PFSK-1 (cell line): ENCODE measurements at regions not wholly inside any gene's neighbourhood (a gene's known extent, or its start where the extent isn't known, plus 50 kb on each side); places are given as distances from the start of the nearest gene placed in this dataset.

ENCODE experiments used
- FOXP2 ChIP-seq: optimal IDR thresholded peaks from 2 replicates; pipeline ENCODE3; 2011; ENCODE audit warnings: borderline replicate concordance, control low read depth, inconsistent platforms; ENCODE audit not compliant: insufficient read depth; ENCODE audit errors: extremely low read length, extremely low read depth
- POLR2AphosphoS5 ChIP-seq: IDR thresholded peaks from 2 replicates; pipeline ENCODE4 v1.6.1; 2012; ENCODE audit warnings: low read depth, mild to moderate bottlenecking, control low read depth, low read length, moderate library complexity
- REST ChIP-seq, 2 experiments: IDR thresholded peaks; 2 replicates each; pipeline versions ENCODE4 v1.6.1 to v1.8.0; 2011 to 2012; ENCODE audit warnings: low read depth in 2 of 2, low read length in 2 of 2, control low read depth in 1 of 2, inconsistent platforms in 1 of 2, mild to moderate bottlenecking in 1 of 2, moderate library complexity in 1 of 2; ENCODE audit not compliant: insufficient read depth in 1 of 2
- SIN3A ChIP-seq: IDR thresholded peaks from 2 replicates; pipeline ENCODE4 v1.6.1; 2012; ENCODE audit warnings: mild to moderate bottlenecking, low read length, moderate library complexity, borderline replicate concordance; ENCODE audit not compliant: insufficient read depth
- TAF1 ChIP-seq: IDR thresholded peaks from 2 replicates; pipeline ENCODE4 v1.6.1; 2012; ENCODE audit warnings: low read length, control low read depth, borderline replicate concordance; ENCODE audit not compliant: insufficient read depth

GRCh38 chr12:91319071-91319760 is 136.6 kb upstream of the DCN start:
- TF ChIP-seq SIN3A = no peak
- TF ChIP-seq FOXP2 = no peak
- no peak for TF ChIP-seq POLR2AphosphoS5
- no peak for TF ChIP-seq TAF1
- no peak for TF ChIP-seq REST (IDR thresholded peaks at IDR 0.05; ENCODE audit: insufficient read depth in 1 of 2, low read depth in 2 of 2, low read length in 2 of 2)

- TF ChIP-seq FOXP2 (no peak), POLR2AphosphoS5 (no peak), TAF1 (no peak), SIN3A (no peak), REST (IDR thresholded peaks at IDR 0.05; ENCODE audit: insufficient read depth in 1 of 2, low read depth in 2 of 2, low read length in 2 of 2) (no peak)
Measured at GRCh38 chr12:91317306-91317705, 134.7 kb upstream of the DCN start.

GRCh38 chr12:91316907-91317269 is 134.3 kb upstream of the DCN start:
- TF ChIP-seq REST (IDR thresholded peaks at IDR 0.05; ENCODE audit: insufficient read depth in 1 of 2, low read depth in 2 of 2, low read length in 2 of 2) (no peak), TAF1 (no peak), FOXP2 (no peak), SIN3A (no peak), POLR2AphosphoS5 (no peak)

- TF ChIP-seq FOXP2 (no peak), POLR2AphosphoS5 (no peak), REST (IDR thresholded peaks at IDR 0.05; ENCODE audit: insufficient read depth in 1 of 2, low read depth in 2 of 2, low read length in 2 of 2) (no peak), SIN3A (no peak), TAF1 (no peak)
Measured at GRCh38 chr12:91316161-91316906, 133.7 kb upstream of the DCN start.

GRCh38 chr12:91311081-91311480 is 128.5 kb upstream of the DCN start:
- TF ChIP-seq FOXP2 (no peak), REST (IDR thresholded peaks at IDR 0.05; ENCODE audit: insufficient read depth in 1 of 2, low read depth in 2 of 2, low read length in 2 of 2) (no peak)
